ENCODE measurements at regions not wholly inside any gene's neighbourhood (a gene's known extent, or its start where the extent isn't known, plus 50 kb on each side); places are given as distances from the start of the nearest gene placed in this dataset.

DNA sequence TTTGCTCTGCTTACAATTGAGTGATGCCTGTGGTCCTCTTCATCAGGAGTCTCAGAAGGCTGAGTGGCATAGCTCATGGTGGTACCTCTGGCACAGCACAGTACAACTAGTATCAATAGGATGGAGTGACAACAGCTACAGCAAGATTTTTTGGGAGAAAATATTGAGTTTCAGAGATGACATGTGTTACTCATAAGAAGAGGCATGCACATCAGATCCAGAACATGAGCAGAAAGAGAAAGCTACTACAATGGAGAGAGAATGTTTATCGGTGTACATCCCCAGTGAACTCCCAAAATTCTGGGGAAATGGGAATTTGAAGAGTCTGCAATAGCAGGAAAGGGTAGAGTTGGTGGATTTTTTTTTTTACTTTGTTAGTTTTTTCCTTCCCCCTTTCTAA, 130.5 kb upstream of the MB21D2 start (continued):
- TF ChIP-seq, protein P1, sequence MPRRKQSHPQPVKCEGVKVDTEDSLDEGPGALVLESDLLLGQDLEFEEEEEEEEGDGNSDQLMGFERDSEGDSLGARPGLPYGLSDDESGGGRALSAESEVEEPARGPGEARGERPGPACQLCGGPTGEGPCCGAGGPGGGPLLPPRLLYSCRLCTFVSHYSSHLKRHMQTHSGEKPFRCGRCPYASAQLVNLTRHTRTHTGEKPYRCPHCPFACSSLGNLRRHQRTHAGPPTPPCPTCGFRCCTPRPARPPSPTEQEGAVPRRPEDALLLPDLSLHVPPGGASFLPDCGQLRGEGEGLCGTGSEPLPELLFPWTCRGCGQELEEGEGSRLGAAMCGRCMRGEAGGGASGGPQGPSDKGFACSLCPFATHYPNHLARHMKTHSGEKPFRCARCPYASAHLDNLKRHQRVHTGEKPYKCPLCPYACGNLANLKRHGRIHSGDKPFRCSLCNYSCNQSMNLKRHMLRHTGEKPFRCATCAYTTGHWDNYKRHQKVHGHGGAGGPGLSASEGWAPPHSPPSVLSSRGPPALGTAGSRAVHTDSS (tag by site-specific recombination; IDR thresholded peaks at IDR 0.05) = no peak
- TF ChIP-seq, protein P2, sequence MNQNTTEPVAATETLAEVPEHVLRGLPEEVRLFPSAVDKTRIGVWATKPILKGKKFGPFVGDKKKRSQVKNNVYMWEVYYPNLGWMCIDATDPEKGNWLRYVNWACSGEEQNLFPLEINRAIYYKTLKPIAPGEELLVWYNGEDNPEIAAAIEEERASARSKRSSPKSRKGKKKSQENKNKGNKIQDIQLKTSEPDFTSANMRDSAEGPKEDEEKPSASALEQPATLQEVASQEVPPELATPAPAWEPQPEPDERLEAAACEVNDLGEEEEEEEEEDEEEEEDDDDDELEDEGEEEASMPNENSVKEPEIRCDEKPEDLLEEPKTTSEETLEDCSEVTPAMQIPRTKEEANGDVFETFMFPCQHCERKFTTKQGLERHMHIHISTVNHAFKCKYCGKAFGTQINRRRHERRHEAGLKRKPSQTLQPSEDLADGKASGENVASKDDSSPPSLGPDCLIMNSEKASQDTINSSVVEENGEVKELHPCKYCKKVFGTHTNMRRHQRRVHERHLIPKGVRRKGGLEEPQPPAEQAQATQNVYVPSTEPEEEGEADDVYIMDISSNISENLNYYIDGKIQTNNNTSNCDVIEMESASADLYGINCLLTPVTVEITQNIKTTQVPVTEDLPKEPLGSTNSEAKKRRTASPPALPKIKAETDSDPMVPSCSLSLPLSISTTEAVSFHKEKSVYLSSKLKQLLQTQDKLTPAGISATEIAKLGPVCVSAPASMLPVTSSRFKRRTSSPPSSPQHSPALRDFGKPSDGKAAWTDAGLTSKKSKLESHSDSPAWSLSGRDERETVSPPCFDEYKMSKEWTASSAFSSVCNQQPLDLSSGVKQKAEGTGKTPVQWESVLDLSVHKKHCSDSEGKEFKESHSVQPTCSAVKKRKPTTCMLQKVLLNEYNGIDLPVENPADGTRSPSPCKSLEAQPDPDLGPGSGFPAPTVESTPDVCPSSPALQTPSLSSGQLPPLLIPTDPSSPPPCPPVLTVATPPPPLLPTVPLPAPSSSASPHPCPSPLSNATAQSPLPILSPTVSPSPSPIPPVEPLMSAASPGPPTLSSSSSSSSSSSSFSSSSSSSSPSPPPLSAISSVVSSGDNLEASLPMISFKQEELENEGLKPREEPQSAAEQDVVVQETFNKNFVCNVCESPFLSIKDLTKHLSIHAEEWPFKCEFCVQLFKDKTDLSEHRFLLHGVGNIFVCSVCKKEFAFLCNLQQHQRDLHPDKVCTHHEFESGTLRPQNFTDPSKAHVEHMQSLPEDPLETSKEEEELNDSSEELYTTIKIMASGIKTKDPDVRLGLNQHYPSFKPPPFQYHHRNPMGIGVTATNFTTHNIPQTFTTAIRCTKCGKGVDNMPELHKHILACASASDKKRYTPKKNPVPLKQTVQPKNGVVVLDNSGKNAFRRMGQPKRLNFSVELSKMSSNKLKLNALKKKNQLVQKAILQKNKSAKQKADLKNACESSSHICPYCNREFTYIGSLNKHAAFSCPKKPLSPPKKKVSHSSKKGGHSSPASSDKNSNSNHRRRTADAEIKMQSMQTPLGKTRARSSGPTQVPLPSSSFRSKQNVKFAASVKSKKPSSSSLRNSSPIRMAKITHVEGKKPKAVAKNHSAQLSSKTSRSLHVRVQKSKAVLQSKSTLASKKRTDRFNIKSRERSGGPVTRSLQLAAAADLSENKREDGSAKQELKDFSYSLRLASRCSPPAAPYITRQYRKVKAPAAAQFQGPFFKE (tag by site-specific recombination; IDR thresholded peaks at IDR 0.05; ENCODE audit: borderline replicate concordance) = no peak
- no peak for TF ChIP-seq ZNF416 (tag by site-specific recombination; IDR thresholded peaks at IDR 0.05)
- no peak for TF ChIP-seq ZNF214 (tag by site-specific recombination; IDR thresholded peaks at IDR 0.05; ENCODE audit: borderline replicate concordance)
- TF ChIP-seq, protein P3, sequence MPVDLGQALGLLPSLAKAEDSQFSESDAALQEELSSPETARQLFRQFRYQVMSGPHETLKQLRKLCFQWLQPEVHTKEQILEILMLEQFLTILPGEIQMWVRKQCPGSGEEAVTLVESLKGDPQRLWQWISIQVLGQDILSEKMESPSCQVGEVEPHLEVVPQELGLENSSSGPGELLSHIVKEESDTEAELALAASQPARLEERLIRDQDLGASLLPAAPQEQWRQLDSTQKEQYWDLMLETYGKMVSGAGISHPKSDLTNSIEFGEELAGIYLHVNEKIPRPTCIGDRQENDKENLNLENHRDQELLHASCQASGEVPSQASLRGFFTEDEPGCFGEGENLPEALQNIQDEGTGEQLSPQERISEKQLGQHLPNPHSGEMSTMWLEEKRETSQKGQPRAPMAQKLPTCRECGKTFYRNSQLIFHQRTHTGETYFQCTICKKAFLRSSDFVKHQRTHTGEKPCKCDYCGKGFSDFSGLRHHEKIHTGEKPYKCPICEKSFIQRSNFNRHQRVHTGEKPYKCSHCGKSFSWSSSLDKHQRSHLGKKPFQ (tag by site-specific recombination; IDR thresholded peaks at IDR 0.05) = no peak

DNA sequence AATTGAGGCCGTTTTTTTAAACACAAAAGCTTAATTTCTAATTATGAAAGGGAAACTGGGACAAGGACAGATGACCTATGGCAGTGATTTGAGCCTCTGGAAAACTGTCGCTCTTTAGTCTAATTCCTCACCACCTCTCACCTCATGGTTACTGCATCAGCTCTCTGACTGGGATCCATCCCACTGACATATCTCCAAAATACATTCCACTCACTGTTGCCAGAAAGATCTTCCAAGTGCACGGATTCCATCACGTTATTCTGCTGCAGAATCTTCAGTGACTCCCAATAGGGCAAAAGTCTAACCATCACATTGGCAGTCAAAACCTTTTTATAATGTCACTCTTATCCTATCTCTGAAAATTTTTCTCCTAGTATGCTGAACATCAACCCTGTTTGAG, 132.3 kb upstream of the MB21D2 start:
- no peak overlapping the region for H3K27ac ChIP-seq (ENCODE audit: extremely low read depth, low read depth, low read length)
- peaks cover 5% of the 10 kb centered on the region; the same call in 1 of the 2 replicates for H3K4me1 ChIP-seq (ENCODE audit: control insufficient read depth, insufficient read depth, low read length)
- H3K4me3 ChIP-seq (ENCODE audit: low read depth, low read length) = no peak overlapping the region
- H3K36me3 ChIP-seq (ENCODE audit: control insufficient read depth in 2 of 2, insufficient read depth in 1 of 2, low read length in 2 of 2) = no peaks in the 10 kb centered on the region
- CTCF ChIA-PET = interaction anchor here (0.7 to 1.5 kb wide), 2 partner anchors 9 to 233 kb away, joined by 3 to 8 read pairs; no protein-coding TSS in a partner anchor
- POLR2A ChIA-PET = no interaction called here
- H3K9me3 ChIP-seq (ENCODE audit: control insufficient read depth, insufficient read depth, low read depth, low read length) = no peaks in the 10 kb centered on the region
- TF ChIP-seq, protein P4, sequence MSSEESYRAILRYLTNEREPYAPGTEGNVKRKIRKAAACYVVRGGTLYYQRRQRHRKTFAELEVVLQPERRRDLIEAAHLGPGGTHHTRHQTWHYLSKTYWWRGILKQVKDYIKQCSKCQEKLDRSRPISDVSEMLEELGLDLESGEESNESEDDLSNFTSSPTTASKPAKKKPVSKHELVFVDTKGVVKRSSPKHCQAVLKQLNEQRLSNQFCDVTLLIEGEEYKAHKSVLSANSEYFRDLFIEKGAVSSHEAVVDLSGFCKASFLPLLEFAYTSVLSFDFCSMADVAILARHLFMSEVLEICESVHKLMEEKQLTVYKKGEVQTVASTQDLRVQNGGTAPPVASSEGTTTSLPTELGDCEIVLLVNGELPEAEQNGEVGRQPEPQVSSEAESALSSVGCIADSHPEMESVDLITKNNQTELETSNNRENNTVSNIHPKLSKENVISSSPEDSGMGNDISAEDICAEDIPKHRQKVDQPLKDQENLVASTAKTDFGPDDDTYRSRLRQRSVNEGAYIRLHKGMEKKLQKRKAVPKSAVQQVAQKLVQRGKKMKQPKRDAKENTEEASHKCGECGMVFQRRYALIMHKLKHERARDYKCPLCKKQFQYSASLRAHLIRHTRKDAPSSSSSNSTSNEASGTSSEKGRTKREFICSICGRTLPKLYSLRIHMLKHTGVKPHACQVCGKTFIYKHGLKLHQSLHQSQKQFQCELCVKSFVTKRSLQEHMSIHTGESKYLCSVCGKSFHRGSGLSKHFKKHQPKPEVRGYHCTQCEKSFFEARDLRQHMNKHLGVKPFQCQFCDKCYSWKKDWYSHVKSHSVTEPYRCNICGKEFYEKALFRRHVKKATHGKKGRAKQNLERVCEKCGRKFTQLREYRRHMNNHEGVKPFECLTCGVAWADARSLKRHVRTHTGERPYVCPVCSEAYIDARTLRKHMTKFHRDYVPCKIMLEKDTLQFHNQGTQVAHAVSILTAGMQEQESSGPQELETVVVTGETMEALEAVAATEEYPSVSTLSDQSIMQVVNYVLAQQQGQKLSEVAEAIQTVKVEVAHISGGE (tag by site-specific recombination; conservative IDR thresholded peaks at IDR 0.05; ENCODE audit: low read depth) = no peak
- no peak for TF ChIP-seq KLF9 (tag by site-specific recombination; IDR thresholded peaks at IDR 0.05; ENCODE audit: low read depth)
- TF ChIP-seq, protein P5, sequence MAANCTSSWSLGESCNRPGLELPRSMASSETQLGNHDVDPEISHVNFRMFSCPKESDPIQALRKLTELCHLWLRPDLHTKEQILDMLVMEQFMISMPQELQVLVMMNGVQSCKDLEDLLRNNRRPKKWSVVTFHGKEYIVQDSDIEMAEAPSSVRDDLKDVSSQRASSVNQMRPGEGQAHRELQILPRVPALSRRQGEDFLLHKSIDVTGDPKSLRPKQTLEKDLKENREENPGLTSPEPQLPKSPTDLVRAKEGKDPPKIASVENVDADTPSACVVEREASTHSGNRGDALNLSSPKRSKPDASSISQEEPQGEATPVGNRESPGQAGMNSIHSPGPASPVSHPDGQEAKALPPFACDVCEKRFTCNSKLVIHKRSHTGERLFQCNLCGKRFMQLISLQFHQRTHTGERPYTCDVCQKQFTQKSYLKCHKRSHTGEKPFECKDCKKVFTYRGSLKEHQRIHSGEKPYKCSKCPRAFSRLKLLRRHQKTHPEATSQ (tag by site-specific recombination; IDR thresholded peaks at IDR 0.05) = no peak
- TF ChIP-seq ZNF626 (tag by site-specific recombination; IDR thresholded peaks at IDR 0.05) = no peak
- TF ChIP-seq, protein P6, sequence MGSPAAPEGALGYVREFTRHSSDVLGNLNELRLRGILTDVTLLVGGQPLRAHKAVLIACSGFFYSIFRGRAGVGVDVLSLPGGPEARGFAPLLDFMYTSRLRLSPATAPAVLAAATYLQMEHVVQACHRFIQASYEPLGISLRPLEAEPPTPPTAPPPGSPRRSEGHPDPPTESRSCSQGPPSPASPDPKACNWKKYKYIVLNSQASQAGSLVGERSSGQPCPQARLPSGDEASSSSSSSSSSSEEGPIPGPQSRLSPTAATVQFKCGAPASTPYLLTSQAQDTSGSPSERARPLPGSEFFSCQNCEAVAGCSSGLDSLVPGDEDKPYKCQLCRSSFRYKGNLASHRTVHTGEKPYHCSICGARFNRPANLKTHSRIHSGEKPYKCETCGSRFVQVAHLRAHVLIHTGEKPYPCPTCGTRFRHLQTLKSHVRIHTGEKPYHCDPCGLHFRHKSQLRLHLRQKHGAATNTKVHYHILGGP (tag by site-specific recombination; IDR thresholded peaks at IDR 0.05) = no peak
- no peak for TF ChIP-seq ZNF311 (tag by site-specific recombination; IDR thresholded peaks at IDR 0.05; ENCODE audit: borderline replicate concordance)
- no peak for TF ChIP-seq ZNF302 (tag by site-specific recombination; IDR thresholded peaks at IDR 0.05; ENCODE audit: low read depth)
- TF ChIP-seq ZNF184 (tag by site-specific recombination; IDR thresholded peaks at IDR 0.05) = no peak
- TF ChIP-seq, protein P7, sequence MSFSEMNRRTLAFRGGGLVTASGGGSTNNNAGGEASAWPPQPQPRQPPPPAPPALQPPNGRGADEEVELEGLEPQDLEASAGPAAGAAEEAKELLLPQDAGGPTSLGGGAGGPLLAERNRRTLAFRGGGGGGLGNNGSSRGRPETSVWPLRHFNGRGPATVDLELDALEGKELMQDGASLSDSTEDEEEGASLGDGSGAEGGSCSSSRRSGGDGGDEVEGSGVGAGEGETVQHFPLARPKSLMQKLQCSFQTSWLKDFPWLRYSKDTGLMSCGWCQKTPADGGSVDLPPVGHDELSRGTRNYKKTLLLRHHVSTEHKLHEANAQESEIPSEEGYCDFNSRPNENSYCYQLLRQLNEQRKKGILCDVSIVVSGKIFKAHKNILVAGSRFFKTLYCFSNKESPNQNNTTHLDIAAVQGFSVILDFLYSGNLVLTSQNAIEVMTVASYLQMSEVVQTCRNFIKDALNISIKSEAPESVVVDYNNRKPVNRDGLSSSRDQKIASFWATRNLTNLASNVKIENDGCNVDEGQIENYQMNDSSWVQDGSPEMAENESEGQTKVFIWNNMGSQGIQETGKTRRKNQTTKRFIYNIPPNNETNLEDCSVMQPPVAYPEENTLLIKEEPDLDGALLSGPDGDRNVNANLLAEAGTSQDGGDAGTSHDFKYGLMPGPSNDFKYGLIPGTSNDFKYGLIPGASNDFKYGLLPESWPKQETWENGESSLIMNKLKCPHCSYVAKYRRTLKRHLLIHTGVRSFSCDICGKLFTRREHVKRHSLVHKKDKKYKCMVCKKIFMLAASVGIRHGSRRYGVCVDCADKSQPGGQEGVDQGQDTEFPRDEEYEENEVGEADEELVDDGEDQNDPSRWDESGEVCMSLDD (tag by site-specific recombination; IDR thresholded peaks at IDR 0.05) = no peak
- TF ChIP-seq, protein P8, sequence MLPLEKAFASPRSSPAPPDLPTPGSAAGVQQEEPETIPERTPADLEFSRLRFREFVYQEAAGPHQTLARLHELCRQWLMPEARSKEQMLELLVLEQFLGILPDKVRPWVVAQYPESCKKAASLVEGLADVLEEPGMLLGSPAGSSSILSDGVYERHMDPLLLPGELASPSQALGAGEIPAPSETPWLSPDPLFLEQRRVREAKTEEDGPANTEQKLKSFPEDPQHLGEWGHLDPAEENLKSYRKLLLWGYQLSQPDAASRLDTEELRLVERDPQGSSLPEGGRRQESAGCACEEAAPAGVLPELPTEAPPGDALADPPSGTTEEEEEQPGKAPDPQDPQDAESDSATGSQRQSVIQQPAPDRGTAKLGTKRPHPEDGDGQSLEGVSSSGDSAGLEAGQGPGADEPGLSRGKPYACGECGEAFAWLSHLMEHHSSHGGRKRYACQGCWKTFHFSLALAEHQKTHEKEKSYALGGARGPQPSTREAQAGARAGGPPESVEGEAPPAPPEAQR (tag by site-specific recombination; IDR thresholded peaks at IDR 0.05) = no peak
